ENCODE measurements at regions not wholly inside any gene's neighbourhood (a gene's known extent, or its start where the extent isn't known, plus 50 kb on each side); places are given as distances from the start of the nearest gene placed in this dataset.

DNA sequence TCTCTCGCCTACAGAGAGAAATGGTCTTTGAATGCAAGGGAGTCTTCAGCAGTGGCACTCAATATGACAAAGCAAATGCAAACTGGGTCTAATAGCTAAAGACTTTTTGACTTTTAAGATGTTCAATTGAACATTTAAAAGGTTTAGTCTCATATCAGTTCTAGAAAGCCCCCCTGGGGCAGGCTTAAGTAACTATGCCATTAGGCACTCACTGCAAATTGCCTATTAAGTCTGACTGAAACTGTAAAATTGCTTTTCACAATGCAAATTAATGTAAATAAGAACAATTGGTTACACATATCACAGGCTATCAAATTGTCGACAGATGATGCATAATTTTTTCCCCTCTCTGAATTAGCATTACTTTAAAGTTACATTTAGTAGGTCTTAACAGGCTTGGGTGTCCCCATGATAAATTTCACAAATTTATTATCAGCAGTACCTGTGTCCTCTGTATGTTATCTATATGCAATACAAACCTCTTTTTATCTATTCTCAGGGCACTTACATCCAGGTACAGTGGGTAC, 329.1 kb downstream of the LRRIQ3 start:
- TF ChIP-seq EZH2 (IDR thresholded peaks at IDR 0.05; ENCODE audit: borderline replicate concordance, insufficient read depth, low read depth, low read length, poor library complexity, severe bottlenecking) (no peak), CTCF (IDR thresholded peaks at IDR 0.05) (no peak)
- H3K4me1 ChIP-seq (ENCODE audit: control insufficient read depth in 2 of 2, insufficient read depth in 2 of 2, low read length in 2 of 2), result no peaks in the 10 kb centered on the region
- H3K4me3 Mint-ChIP-seq, result no peak overlapping the region
- no peaks in the 10 kb centered on the region for H3K27me3 ChIP-seq (replicated peaks in 1 of 4; ENCODE audit: control extremely low read depth in 1 of 4, control insufficient read depth in 3 of 4, insufficient read depth in 4 of 4, low read length in 3 of 4)
- H3K9me3 Mint-ChIP-seq (ENCODE audit: insufficient read depth), result peaks cover 3% of the 10 kb centered on the region
- ChIA-PET POLR2A (no interaction called here), CTCF (no interaction called here)
- no peaks in the 10 kb centered on the region for H3K27me3 Mint-ChIP-seq
- H3K4me1 Mint-ChIP-seq, result no peaks in the 10 kb centered on the region
- H2AFZ ChIP-seq (ENCODE audit: insufficient read depth, low read depth, low read length, poor library complexity, severe bottlenecking), result no peak overlapping the region
- no peak for ATAC-seq (ENCODE audit: low read depth)
- H3K27ac ChIP-seq (ENCODE audit: low read length in 2 of 2), result no peak overlapping the region
- intact Hi-C loops (cut with micrococcal nuclease), result no loop called here
- 100% methylated on average over 1 of the region's 2 CpGs for WGBS (ENCODE audit: insufficient coverage)
- no peaks in the 10 kb centered on the region for H3K9me3 ChIP-seq (ENCODE audit: control extremely low read depth in 1 of 3, control insufficient read depth in 2 of 3, insufficient read depth in 1 of 3, low read length in 2 of 3)
- H3K27ac Mint-ChIP-seq, result no peak overlapping the region
- H4K20me1 ChIP-seq (ENCODE audit: control insufficient read depth, insufficient read depth, low read length, poor library complexity, severe bottlenecking), result no peaks in the 10 kb centered on the region
- H3K36me3 ChIP-seq (replicated peaks in 1 of 2; ENCODE audit: control extremely low read depth in 1 of 2, control insufficient read depth in 1 of 2, extremely low read depth in 1 of 2, insufficient read depth in 2 of 2, low read length in 1 of 2), result no peaks in the 10 kb centered on the region
- no peaks in the 10 kb centered on the region for H3K79me2 ChIP-seq (ENCODE audit: control insufficient read depth, insufficient read depth, low read length)
- no peak overlapping the region for H3K4me3 ChIP-seq (ENCODE audit: control extremely low read depth in 1 of 5, extremely low read depth in 1 of 5, insufficient read depth in 1 of 5, low read depth in 2 of 5, low read length in 4 of 5)
- H3K9ac ChIP-seq (ENCODE audit: low read length), result no peak overlapping the region
- H3K4me2 ChIP-seq (replicated peaks; ENCODE audit: low read depth, low read length, poor library complexity, severe bottlenecking), result no peak overlapping the region
- DNase-seq, result no peak

DNA sequence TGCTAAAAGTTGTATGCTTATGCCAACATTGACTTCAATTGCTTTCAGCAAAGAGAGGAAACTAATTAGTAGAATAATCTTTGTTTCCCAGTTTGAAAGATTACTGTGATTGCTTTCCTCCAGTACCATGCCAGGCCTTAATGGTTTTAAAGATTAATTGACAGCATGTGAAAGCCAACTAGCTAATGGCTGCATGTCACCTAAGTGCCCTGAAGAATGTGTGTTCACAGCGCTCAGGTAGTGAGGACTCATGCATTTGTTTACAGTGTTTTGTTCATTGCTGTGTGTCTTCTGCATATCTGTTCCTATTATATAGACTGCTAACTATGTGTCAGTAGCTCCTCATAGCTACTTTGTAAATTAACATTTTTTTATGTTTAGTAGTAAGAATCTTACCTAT, 335.6 kb downstream of the LRRIQ3 start:
- peaks cover 3% of the 10 kb centered on the region for H3K9me3 Mint-ChIP-seq (ENCODE audit: insufficient read depth)
- POLR2A ChIA-PET, result no interaction called here
- Histone ChIP-seq H3K27me3 (replicated peaks in 1 of 4; ENCODE audit: control extremely low read depth in 1 of 4, control insufficient read depth in 3 of 4, insufficient read depth in 4 of 4, low read length in 3 of 4) (no peaks in the 10 kb centered on the region), H2AFZ (ENCODE audit: insufficient read depth, low read depth, low read length, poor library complexity, severe bottlenecking) (no peak overlapping the region), H3K9ac (ENCODE audit: low read length) (no peak overlapping the region), H3K79me2 (ENCODE audit: control insufficient read depth, insufficient read depth, low read length) (no peaks in the 10 kb centered on the region), H3K4me3 (ENCODE audit: control extremely low read depth in 1 of 5, extremely low read depth in 1 of 5, insufficient read depth in 1 of 5, low read depth in 2 of 5, low read length in 4 of 5) (no peak overlapping the region), H3K27ac (ENCODE audit: low read length in 2 of 2) (no peak overlapping the region), H3K4me2 (replicated peaks; ENCODE audit: low read depth, low read length, poor library complexity, severe bottlenecking) (no peak overlapping the region), H3K4me1 (ENCODE audit: control insufficient read depth in 2 of 2, insufficient read depth in 2 of 2, low read length in 2 of 2) (no peaks in the 10 kb centered on the region), H3K36me3 (replicated peaks in 1 of 2; ENCODE audit: control extremely low read depth in 1 of 2, control insufficient read depth in 1 of 2, extremely low read depth in 1 of 2, insufficient read depth in 2 of 2, low read length in 1 of 2) (no peaks in the 10 kb centered on the region), H4K20me1 (ENCODE audit: control insufficient read depth, insufficient read depth, low read length, poor library complexity, severe bottlenecking) (no peaks in the 10 kb centered on the region), H3K9me3 (ENCODE audit: control extremely low read depth in 1 of 3, control insufficient read depth in 2 of 3, insufficient read depth in 1 of 3, low read length in 2 of 3) (no peaks in the 10 kb centered on the region)
- no peaks in the 10 kb centered on the region for H3K4me1 Mint-ChIP-seq
- no peak for TF ChIP-seq EZH2 (IDR thresholded peaks at IDR 0.05; ENCODE audit: borderline replicate concordance, insufficient read depth, low read depth, low read length, poor library complexity, severe bottlenecking)
- TF ChIP-seq CTCF (IDR thresholded peaks at IDR 0.05), result no peak
- H3K27me3 Mint-ChIP-seq, result no peaks in the 10 kb centered on the region
- ATAC-seq (ENCODE audit: low read depth) (no peak), DNase-seq (no peak)
- CTCF ChIA-PET, result no interaction called here
- no peak overlapping the region for H3K27ac Mint-ChIP-seq
- intact Hi-C loops (cut with micrococcal nuclease), result no loop called here
- WGBS (ENCODE audit: insufficient coverage), result no CpG with 5 or more reads among the region's 1 CpG
- H3K4me3 Mint-ChIP-seq, result no peak overlapping the region

Measured in B cell (primary cell).